ENCODE measurements at regions not wholly inside any gene's neighbourhood (a gene's known extent, or its start where the extent isn't known, plus 50 kb on each side); places are given as distances from the start of the nearest gene placed in this dataset.

- TF ChIP-seq ZFP30 (CRISPR knock-in tag; IDR thresholded peaks at IDR 0.05) (no peak), OSR1 (CRISPR knock-in tag; IDR thresholded peaks at IDR 0.05) (no peak), PATZ1 (CRISPR knock-in tag; IDR thresholded peaks at IDR 0.05; ENCODE audit: borderline replicate concordance) (no peak), PPARA (CRISPR knock-in tag; IDR thresholded peaks at IDR 0.05; ENCODE audit: borderline replicate concordance) (no peak), POU6F1 (CRISPR knock-in tag; IDR thresholded peaks at IDR 0.05; ENCODE audit: borderline replicate concordance, low read depth) (no peak), ISL1 (CRISPR knock-in tag; IDR thresholded peaks at IDR 0.05) (no peak), CREB5 (CRISPR knock-in tag; IDR thresholded peaks at IDR 0.05; ENCODE audit: low read depth) (no peak)
Observed at GRCh38 chr15:39041979-39042495, 477.4 kb upstream of the RASGRP1 start.
